SJSA1 (cell line): ENCODE measurements at regions not wholly inside any gene's neighbourhood (a gene's known extent, or its start where the extent isn't known, plus 50 kb on each side); places are given as distances from the start of the nearest gene placed in this dataset.
"Not testable (repeated sequence)": the region's sequence is repeated elsewhere in the genome, so short reads cannot be mapped to it uniquely, and the experiment has no call there.

Experiments used
- DNase-seq, 2 experiments: peaks; one replicate each; pipeline ENCODE4 v3.0.0-alpha.2; 2015 to 2020; ENCODE audit warnings: low spot score in 2 of 2, low read depth in 1 of 2
- H3K27ac ChIP-seq: fragments of 250-450 bp; sonication (Bioruptor Pico); 2 replicates; pipeline ENCODE4 v1.5.1; 2020; ENCODE audit warnings: mild to moderate bottlenecking, moderate library complexity
- H3K27me3 ChIP-seq: fragments of 250-450 bp; sonication (Bioruptor Pico); replicated peaks from 2 replicates; pipeline ENCODE4 v1.5.1; 2020; ENCODE audit warnings: mild to moderate bottlenecking, moderate library complexity
- H3K36me3 ChIP-seq: fragments of 250-450 bp; sonication (Bioruptor Pico); 2 replicates; pipeline ENCODE4 v1.5.1; 2020; ENCODE audit warnings: mild to moderate bottlenecking
- H3K4me1 ChIP-seq: fragments of 250-450 bp; sonication (Bioruptor Pico); replicated peaks from 2 replicates; pipeline ENCODE4 v1.6.1; 2021; ENCODE audit warnings: mild to moderate bottlenecking
- H3K4me3 ChIP-seq: fragments of 250-450 bp; sonication (Bioruptor Pico); 2 replicates; pipeline ENCODE4 v1.5.1; 2020; ENCODE audit warnings: mild to moderate bottlenecking
- H3K9me3 ChIP-seq: fragments of 250-450 bp; sonication (Bioruptor Pico); replicated peaks from 2 replicates; pipeline ENCODE4 v1.5.1; 2020; ENCODE audit warnings: mild to moderate bottlenecking

DNA sequence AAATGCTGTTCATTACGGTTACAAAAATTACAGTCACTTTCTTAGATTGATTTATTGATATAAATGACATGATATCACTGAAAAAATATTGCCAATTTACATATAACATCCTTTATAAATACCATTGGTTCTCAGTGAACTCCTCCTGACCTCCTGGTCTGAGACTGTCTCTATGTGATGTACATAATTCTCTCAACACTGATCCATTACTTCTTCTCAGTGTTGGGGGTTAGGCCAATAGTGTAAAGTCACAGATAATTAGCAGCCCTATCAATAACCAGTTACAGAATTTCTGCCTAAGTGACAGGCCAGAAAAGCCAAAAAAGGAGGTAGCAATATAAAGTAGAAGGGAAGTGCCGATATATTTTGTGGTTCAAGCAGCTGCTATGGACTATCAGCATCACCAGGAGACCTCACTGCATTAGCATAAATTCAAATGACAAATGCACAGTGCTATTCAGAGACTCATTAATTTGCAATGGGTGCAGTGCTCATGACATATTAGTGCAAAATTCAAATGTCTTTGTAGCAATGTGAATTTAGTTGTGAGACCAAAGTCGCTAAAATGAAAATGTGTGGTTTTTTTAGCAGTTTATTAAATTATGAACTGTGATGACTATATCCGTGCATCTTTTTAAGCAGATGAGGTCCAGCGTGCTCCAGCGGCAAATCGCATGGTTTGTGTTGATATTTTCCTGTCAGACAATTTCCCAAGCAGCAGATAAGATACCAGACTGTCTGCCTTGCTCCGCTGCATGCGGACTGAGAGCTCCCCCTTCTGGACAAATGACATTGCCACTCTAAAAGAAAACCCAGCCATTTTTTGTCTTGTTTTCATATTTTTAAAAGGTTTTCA is 144.6 kb downstream of the CETN3 start:
- Histone ChIP-seq H3K36me3 (no peaks in the 10 kb centered on the region), H3K27me3 (no peaks in the 10 kb centered on the region), H3K4me3 (no peak overlapping the region), H3K27ac (no peak overlapping the region), H3K9me3 (no peaks in the 10 kb centered on the region), H3K4me1 (peaks cover 18% of the 10 kb centered on the region)
- DNase-seq, result peak; percentile 57 to 58

DNA sequence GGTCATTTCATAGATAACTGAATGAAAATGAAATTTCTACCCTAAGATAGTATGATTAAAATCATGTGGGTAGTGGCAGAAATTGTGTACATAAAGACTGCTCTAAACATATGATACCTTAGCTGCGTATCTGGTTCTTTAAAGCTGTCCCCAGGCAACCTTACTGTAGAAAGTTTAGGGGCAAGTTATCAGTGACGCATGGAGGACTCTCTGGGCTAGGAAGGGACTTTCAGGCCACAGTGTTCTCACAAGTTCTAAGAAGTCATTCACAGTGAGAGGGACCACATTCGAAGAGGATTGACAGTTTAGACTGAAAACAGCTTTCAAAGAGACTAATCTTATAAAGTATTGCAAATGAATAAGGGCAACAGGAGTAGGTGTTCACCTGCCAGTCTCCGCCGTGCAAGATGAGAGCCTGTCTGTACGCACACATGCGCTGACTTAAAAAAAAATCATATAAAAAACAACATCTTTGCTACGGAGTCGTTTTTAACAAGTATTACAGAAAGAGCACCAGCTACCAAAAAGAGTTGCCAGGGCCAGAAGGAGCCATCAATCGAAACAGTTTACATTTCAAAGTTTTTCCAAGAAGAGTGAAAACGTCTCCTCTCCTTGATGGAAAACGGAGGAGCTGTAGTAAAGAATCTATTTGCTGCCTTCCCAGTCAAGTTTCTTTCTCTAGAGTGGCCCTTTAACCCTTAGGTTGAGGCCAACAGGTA is 146.3 kb downstream of the CETN3 start:
- Histone ChIP-seq H3K4me1 (peaks cover 18% of the 10 kb centered on the region), H3K9me3 (no peaks in the 10 kb centered on the region), H3K27ac (no peak overlapping the region), H3K27me3 (no peaks in the 10 kb centered on the region), H3K36me3 (no peaks in the 10 kb centered on the region), H3K4me3 (no peak overlapping the region)
- peak in 1 of 2 experiments; percentile 3 for DNase-seq

DNA sequence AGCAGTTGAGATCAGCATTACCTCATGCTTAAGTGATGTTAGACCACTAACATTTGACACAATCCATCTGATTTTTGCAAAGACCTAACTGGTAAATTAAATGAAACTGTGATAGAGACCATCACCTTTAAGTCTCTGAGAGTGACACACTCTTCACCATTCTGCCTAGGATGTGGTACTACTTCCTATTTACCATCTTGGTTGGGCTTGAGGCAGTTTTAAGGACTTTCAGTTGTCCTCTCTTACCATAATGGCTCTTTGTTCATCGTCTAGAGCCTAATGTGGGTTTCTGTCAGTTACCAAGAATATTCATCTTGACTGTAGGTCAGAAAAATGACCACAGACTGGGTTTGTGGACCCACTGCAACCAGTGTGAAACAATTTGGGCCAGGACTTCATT is 158.1 kb downstream of the CETN3 start:
- no peak for DNase-seq
- Histone ChIP-seq H3K4me1 (no peaks in the 10 kb centered on the region), H3K27ac (no peak overlapping the region), H3K9me3 (no peaks in the 10 kb centered on the region), H3K36me3 (no peaks in the 10 kb centered on the region), H3K27me3 (no peaks in the 10 kb centered on the region), H3K4me3 (no peak overlapping the region)

DNA sequence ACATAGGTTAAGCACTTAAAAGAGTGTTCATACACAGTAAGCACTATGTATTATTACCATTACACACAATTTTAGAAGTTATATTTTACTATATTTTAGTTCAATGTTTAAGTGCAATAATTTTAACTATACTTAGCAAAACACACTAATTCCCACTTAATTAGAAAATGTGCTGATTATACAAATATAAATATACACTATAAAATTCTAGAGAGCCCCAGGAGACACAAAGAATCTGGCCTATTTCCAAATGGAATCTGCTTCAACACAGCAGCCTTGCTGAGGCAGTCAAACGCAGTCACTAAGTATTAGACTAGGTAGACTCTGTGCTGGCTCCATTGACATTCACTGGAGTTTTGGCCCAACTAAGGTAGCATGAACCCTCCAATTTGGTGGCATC is 160.9 kb downstream of the CETN3 start:
- Histone ChIP-seq H3K27me3 (no peaks in the 10 kb centered on the region), H3K36me3 (no peaks in the 10 kb centered on the region), H3K4me1 (no peaks in the 10 kb centered on the region), H3K4me3 (no peak overlapping the region), H3K9me3 (no peaks in the 10 kb centered on the region), H3K27ac (no peak overlapping the region)
- DNase-seq, result no peak

DNA sequence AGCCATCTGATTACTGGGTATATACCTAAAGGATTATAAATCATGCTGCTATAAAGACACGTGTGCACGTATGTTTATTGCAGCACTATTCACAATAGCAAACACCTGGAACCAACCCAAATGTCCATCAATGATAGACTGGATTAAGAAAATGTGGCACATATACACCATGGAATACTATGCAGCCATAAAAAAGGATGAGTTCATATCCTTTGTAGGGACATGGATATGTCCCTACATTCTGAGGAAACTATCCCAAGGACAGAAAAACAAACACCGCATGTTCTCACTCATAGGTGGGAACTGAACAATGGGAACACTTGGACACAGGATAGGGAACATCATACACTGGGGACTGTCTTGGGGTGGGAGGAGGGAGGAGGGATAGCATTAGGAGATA is 165.7 kb downstream of the CETN3 start:
- not testable (repeated sequence) for H3K36me3 ChIP-seq, H3K4me1 ChIP-seq, H3K9me3 ChIP-seq, H3K27ac ChIP-seq, H3K4me3 ChIP-seq, H3K27me3 ChIP-seq, DNase-seq

DNA sequence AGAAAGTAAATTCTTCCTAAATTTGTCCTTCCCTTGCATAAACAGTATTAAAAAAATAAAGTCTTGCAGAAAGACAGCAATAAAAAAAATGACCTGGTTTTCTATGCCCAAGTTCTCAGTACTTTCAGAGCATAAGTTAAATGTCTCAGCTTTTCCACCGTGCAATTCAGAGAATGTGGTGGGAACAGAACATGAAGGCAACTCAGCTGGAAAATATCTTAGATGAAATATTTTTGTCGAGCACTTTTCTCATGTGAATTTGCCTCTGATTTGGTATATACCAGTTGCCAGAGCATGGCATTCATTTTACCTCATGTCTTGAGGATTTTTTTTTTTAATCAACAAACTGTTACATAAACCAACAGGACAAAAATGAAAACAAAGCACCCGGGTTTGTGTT is 176.1 kb downstream of the CETN3 start:
- Histone ChIP-seq H3K27me3 (no peaks in the 10 kb centered on the region), H3K4me3 (no peak overlapping the region), H3K36me3 (no peaks in the 10 kb centered on the region), H3K27ac (no peak overlapping the region), H3K4me1 (no peaks in the 10 kb centered on the region), H3K9me3 (no peaks in the 10 kb centered on the region)
- no peak for DNase-seq

DNA sequence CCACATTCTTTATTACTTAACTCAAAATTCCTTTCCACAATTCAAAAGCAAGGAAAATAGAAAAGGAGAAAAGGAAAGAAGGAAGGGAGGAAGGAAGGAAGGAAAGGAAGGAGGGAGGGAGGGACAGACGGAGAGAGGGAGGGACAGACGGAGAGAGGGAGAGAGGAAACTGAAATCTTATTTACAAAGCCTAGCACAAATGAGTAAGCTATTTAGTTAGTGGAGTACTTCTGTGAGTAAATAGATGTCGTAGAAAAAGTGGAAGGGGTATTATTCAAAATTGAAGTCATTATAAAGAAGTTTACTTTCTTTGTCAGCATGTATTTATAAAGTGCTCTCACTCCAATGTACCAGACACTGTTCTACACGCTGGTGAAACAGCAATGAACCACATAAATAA is 177.9 kb downstream of the CETN3 start:
- no peak overlapping the region for H3K4me3 ChIP-seq
- no peaks in the 10 kb centered on the region for H3K9me3 ChIP-seq
- DNase-seq, result no peak
- H3K27ac ChIP-seq, result no peak overlapping the region
- no peaks in the 10 kb centered on the region for H3K4me1 ChIP-seq
- no peaks in the 10 kb centered on the region for H3K36me3 ChIP-seq
- H3K27me3 ChIP-seq, result no peaks in the 10 kb centered on the region

DNA sequence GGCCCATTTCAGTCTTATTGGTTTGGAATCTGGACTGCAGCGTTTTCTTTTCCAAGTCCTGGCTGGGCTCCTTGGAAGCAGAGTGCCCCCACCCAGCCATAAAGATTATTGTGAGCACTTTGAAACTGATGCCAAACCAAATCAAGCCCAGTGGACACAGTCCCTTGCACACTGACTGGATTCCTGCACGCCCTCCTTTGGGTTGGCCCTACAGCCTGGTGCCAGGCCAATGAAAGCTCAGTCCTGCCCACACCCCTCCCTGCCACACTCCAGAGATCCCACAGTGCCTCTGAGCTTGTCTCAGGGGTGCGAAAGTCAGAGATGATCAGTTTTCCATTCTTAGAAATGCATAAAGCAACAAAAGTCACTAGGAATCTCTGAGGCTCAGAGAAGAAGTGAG is 181.9 kb downstream of the CETN3 start:
- Histone ChIP-seq H3K4me3 (no peak overlapping the region), H3K27me3 (no peaks in the 10 kb centered on the region), H3K36me3 (no peaks in the 10 kb centered on the region), H3K27ac (no peak overlapping the region), H3K9me3 (no peaks in the 10 kb centered on the region), H3K4me1 (no peaks in the 10 kb centered on the region)
- no peak for DNase-seq

DNA sequence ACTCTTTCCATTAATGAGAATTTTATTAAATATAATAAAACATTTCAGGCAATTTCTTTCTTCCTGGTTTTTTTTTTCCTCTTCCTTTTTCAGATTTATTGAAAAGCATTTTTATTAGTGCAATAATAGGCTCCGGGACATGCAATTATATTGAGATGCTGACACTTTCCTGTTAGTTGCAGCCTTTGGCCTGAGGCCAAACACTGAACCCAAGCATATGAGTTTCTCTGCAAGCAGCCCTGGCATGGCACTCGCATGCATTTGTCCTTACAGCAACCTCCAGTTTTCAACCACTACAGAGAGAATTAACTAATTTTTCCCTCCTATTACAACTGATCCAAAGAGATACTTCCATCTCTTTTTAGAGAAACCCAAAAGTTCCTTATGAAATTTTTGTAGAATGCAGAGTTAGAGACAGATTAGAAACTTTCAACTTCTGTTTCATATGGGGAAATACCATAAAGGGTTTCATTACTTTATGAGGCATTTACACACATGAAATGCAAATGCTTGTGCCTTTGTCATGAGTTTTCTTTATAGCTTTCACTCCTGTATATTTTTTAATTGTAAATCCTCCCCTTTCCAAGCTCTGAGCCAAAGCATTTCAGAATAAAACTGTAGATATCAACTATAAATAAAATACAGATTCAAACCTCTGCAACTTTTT is 183.0 kb downstream of the CETN3 start:
- Histone ChIP-seq H3K27me3 (no peaks in the 10 kb centered on the region), H3K4me1 (no peaks in the 10 kb centered on the region), H3K27ac (no peak overlapping the region), H3K4me3 (no peak overlapping the region), H3K36me3 (no peaks in the 10 kb centered on the region), H3K9me3 (no peaks in the 10 kb centered on the region)
- no peak for DNase-seq

DNA sequence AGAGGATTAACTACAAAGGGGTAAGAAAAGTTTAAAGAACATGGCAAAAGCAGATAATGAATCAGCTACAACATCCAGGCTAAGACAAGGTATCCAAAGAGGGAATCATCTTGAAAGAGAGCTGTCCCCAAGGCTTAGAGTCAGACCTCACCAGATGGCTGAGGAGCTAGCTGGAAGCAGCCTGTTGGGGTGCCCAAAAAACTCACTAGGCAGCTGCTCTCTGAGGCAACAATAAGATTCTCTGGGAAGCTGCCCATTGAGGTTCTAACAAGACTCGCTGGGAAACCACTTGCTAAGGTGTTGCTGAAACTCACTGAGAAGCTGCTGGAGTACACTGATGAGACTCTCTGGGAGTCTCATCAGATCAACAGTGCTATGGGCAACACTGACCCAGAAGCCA is 185.2 kb downstream of the CETN3 start:
- no peak for DNase-seq
- Histone ChIP-seq H3K27me3 (no peaks in the 10 kb centered on the region), H3K4me3 (no peak overlapping the region), H3K9me3 (no peaks in the 10 kb centered on the region), H3K4me1 (no peaks in the 10 kb centered on the region), H3K27ac (no peak overlapping the region), H3K36me3 (no peaks in the 10 kb centered on the region)

DNA sequence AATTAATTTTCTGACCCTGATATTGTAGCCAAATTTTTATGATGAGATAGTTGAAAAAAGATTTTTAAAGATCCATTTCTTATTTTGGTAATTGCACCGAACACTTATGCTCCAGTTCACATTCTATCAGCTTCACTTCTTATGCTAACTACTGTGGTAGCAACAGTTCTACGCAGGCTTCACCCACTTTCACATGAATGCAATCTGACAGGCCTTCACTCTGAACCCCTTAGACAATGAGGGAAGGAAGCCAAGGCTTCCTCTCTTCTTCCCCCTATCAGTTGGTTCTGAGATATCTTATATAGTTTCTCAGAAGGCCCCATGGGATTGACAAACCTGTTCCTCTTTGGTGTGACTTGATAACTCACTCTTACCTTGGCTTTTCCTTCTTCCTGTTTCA is 185.8 kb downstream of the CETN3 start:
- Histone ChIP-seq H3K27ac (no peak overlapping the region), H3K36me3 (no peaks in the 10 kb centered on the region), H3K4me1 (no peaks in the 10 kb centered on the region), H3K27me3 (no peaks in the 10 kb centered on the region), H3K4me3 (no peak overlapping the region), H3K9me3 (no peaks in the 10 kb centered on the region)
- no peak for DNase-seq

DNA sequence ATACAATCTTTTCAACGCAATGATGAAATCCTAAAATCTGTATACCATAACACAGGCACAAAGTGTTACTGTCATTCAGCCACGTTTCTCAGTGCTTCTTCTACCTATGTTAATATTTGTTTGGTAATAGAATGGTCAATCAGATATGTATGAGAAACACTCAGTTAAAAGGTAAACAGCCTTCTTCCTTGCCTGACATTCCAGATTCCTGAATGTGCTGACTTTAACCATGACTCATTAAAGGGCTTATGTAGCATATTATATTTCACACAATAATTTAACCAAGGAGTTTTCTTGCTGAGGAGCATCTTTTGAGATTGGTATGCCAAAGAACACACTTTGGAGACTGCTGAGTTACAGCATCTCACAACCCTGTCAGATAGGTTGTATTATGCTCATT is 187.6 kb downstream of the CETN3 start:
- H3K36me3 ChIP-seq, result no peaks in the 10 kb centered on the region
- H3K27ac ChIP-seq, result no peak overlapping the region
- H3K4me1 ChIP-seq, result no peaks in the 10 kb centered on the region
- H3K27me3 ChIP-seq, result no peaks in the 10 kb centered on the region
- no peaks in the 10 kb centered on the region for H3K9me3 ChIP-seq
- no peak overlapping the region for H3K4me3 ChIP-seq
- DNase-seq, result no peak

DNA sequence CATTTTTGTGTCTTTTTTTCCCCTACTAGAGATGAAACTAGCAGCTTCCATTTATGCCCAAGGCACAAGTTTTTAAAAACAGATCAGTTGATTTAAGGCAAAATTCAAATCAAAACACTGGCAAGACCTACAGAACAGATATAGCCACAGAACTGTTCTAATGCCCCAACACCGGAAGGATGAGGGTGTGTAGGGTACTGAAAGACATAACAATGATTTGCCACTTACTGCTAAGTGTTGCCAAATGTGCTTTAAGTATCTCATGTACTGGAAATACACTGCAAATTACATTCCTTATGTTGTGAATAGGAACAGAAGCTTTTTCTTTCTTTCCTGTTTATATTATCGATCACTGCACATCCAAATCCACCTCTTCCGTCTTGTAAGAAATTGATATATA is 189.0 kb downstream of the CETN3 start:
- no peak for DNase-seq
- H3K27me3 ChIP-seq, result no peaks in the 10 kb centered on the region
- no peak overlapping the region for H3K4me3 ChIP-seq
- no peaks in the 10 kb centered on the region for H3K4me1 ChIP-seq
- no peaks in the 10 kb centered on the region for H3K9me3 ChIP-seq
- no peaks in the 10 kb centered on the region for H3K36me3 ChIP-seq
- H3K27ac ChIP-seq, result no peak overlapping the region

DNA sequence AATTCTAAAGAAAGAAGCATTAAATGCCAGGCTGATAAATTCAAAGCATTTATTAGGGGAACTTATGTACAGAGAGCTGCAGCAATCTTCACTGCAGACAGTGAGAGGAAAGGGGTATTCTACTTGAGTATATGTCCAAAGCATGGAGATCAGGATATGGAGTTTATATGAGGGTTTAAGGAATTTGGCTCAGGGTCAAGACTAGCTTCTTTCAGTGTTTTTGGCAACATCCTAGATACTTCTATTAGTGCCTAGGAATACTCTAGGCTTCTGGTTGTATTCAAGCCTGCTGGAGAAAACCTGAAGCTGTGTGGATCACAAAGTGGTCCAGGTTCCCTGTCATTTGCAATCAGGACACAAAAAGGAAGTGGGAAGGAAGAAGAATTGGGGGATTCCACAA is 194.6 kb downstream of the CETN3 start:
- Histone ChIP-seq H3K4me1 (no peaks in the 10 kb centered on the region), H3K9me3 (no peaks in the 10 kb centered on the region), H3K27ac (no peak overlapping the region), H3K4me3 (no peak overlapping the region), H3K27me3 (no peaks in the 10 kb centered on the region), H3K36me3 (no peaks in the 10 kb centered on the region)
- no peak for DNase-seq
